GM23338 (cell line): ENCODE measurements at regions not wholly inside any gene's neighbourhood (a gene's known extent, or its start where the extent isn't known, plus 50 kb on each side); places are given as distances from the start of the nearest gene placed in this dataset.
A peak's percentile ranks its signal among the peaks of the same experiment; 100 is the strongest.

ENCODE experiments used
- ATAC-seq: fragments of 200-7000 bp; cut with Tn5 transposase; 3 replicates; pipeline ENCODE4 v1.9.1; 2020
- DNase-seq: peaks from one replicate; pipeline ENCODE4 v3.0.0-alpha.2; 2015; ENCODE audit warnings: low spot score
- H2AFZ ChIP-seq: fragments of 200-600 bp; sonication (generic); 2 replicates; pipeline ENCODE4 v1.8.0; 2016; ENCODE audit warnings: antibody characterized with exemption, mild to moderate bottlenecking, moderate library complexity
- H3F3A ChIP-seq: fragments of 200-600 bp; sonication (generic); replicated peaks from 2 replicates; pipeline ENCODE4 v1.8.0; 2017; ENCODE audit warnings: antibody characterized with exemption, mixed run types, low read depth
- H3K27ac ChIP-seq: fragments of 200-600 bp; sonication (generic); 2 replicates; pipeline ENCODE4 v1.6.1; 2016; ENCODE audit warnings: low read depth
- H3K27me3 ChIP-seq: fragments of 200-600 bp; sonication (generic); 2 replicates; pipeline ENCODE4 v1.8.0; 2016; ENCODE audit warnings: mild to moderate bottlenecking, mixed run types, moderate library complexity; ENCODE audit not compliant: insufficient read depth
- H3K36me3 ChIP-seq: fragments of 200-600 bp; sonication (generic); 2 replicates; pipeline ENCODE4 v1.8.0; 2016; ENCODE audit warnings: mild to moderate bottlenecking; ENCODE audit not compliant: insufficient read depth
- H3K4me1 ChIP-seq: fragments of 200-600 bp; sonication (generic); 2 replicates; pipeline ENCODE4 v1.8.0; 2016; ENCODE audit warnings: mild to moderate bottlenecking, moderate library complexity; ENCODE audit not compliant: insufficient read depth
- H3K4me2 ChIP-seq: fragments of 200-600 bp; sonication (generic); 2 replicates; pipeline ENCODE4 v1.7.1; 2017; ENCODE audit warnings: mixed run types
- H3K4me3 ChIP-seq: fragments of 200-600 bp; sonication (generic); 2 replicates; pipeline ENCODE4 v1.6.1; 2016; ENCODE audit warnings: mixed run types
- H3K79me2 ChIP-seq: fragments of 200-600 bp; sonication (generic); replicated peaks from 2 replicates; pipeline ENCODE4 v1.8.0; 2017; ENCODE audit warnings: mild to moderate bottlenecking; ENCODE audit not compliant: insufficient read depth
- H3K9me2 ChIP-seq: fragments of 200-600 bp; sonication (generic); 2 replicates; pipeline ENCODE4 v1.8.0; 2017; ENCODE audit not compliant: insufficient read depth
- H4K20me1 ChIP-seq: fragments of 200-600 bp; sonication (generic); replicated peaks from 2 replicates; pipeline ENCODE4 v1.8.0; 2017; ENCODE audit warnings: mild to moderate bottlenecking; ENCODE audit not compliant: insufficient read depth
- H3K27ac Mint-ChIP-seq: 2 replicates; pipeline ENCODE4 v1.8.0; 2020; ENCODE audit warnings: inconsistent platforms, mild to moderate bottlenecking, moderate library complexity, mixed read lengths
- H3K27me3 Mint-ChIP-seq: 3 replicates; pipeline ENCODE4 v1.8.0; 2022; ENCODE audit warnings: low read depth, mild to moderate bottlenecking, moderate library complexity, mixed read lengths, inconsistent platforms; ENCODE audit not compliant: insufficient read depth, poor library complexity
- H3K36me3 Mint-ChIP-seq: 3 replicates; pipeline ENCODE4 v1.8.0; 2021; ENCODE audit warnings: low read depth, mild to moderate bottlenecking, inconsistent platforms, moderate library complexity, mixed read lengths
- H3K4me1 Mint-ChIP-seq: 3 replicates; pipeline ENCODE4 v1.8.0; 2020; ENCODE audit warnings: mild to moderate bottlenecking, inconsistent platforms, mixed read lengths
- H3K4me3 Mint-ChIP-seq: 3 replicates; pipeline ENCODE4 v1.8.0; 2021; ENCODE audit warnings: moderate library complexity, mild to moderate bottlenecking, inconsistent platforms, mixed read lengths
- H3K9me3 Mint-ChIP-seq: 3 replicates; pipeline ENCODE4 v1.8.0; 2020; ENCODE audit warnings: moderate library complexity, mild to moderate bottlenecking, inconsistent platforms, mixed read lengths
- CREB1 ChIP-seq: fragments of 250-450 bp; sonication (Bioruptor Pico); IDR thresholded peaks from 2 replicates; pipeline ENCODE4 v1.5.0; 2020; ENCODE audit warnings: low read depth, mild to moderate bottlenecking, moderate library complexity
- EZH2 ChIP-seq: fragments of 200-600 bp; sonication (generic); IDR thresholded peaks from one replicate; pipeline ENCODE4 v1.8.0; 2017; ENCODE audit warnings: antibody characterized with exemption, mild to moderate bottlenecking, low read depth; ENCODE audit not compliant: unreplicated experiment
- EZH2phosphoT487 ChIP-seq: fragments of 200-600 bp; sonication (generic); IDR thresholded peaks from one replicate; pipeline ENCODE4 v1.8.1; 2018; ENCODE audit warnings: antibody characterized with exemption; ENCODE audit not compliant: unreplicated experiment
- JUNB ChIP-seq: IDR thresholded peaks from one replicate; pipeline ENCODE4 v1.6.1; 2016; ENCODE audit warnings: antibody characterized with exemption; ENCODE audit not compliant: unreplicated experiment
- NANOG ChIP-seq: IDR thresholded peaks from 2 replicates; pipeline ENCODE4 v1.6.1; 2016; ENCODE audit warnings: antibody characterized with exemption, borderline replicate concordance
- POLR2AphosphoS5 ChIP-seq: IDR thresholded peaks from 2 replicates; pipeline ENCODE4 v1.6.1; 2016; ENCODE audit warnings: antibody characterized with exemption, low read depth
- ZNF114 ChIP-seq: fragments of 250-450 bp; sonication (Bioruptor Pico); IDR thresholded peaks from 2 replicates; pipeline ENCODE4 v1.5.0; 2020; ENCODE audit warnings: mild to moderate bottlenecking, moderate library complexity
- ZNF331 ChIP-seq: fragments of 250-450 bp; sonication (Bioruptor Pico); IDR thresholded peaks from 2 replicates; pipeline ENCODE4 v1.5.0; 2020; ENCODE audit warnings: low read depth, mild to moderate bottlenecking, moderate library complexity
- TF ChIP-seq, protein P1 (sequence below), 2 experiments: fragments of 200-600 bp in 1 of 2; sonication (generic) in 1 of 2; conservative IDR thresholded peaks; 2 replicates each; pipeline versions ENCODE4 v1.5.1 to v1.6.1; 2016 to 2017; ENCODE audit warnings: antibody characterized with exemption in 2 of 2, low read depth in 2 of 2, mild to moderate bottlenecking in 2 of 2, moderate library complexity in 1 of 2
- TF ChIP-seq, protein P2 (sequence below): IDR thresholded peaks from one replicate; pipeline ENCODE4 v1.6.1; 2018; ENCODE audit warnings: antibody characterized with exemption; ENCODE audit not compliant: unreplicated experiment
- TF ChIP-seq, protein P3 (sequence below): IDR thresholded peaks from 2 replicates; pipeline ENCODE4 v1.6.1; 2016; ENCODE audit warnings: antibody characterized with exemption

- H3K27me3 ChIP-seq = no peaks in the 10 kb centered on the region
- H3F3A ChIP-seq = no peaks in the 10 kb centered on the region
- no peaks in the 10 kb centered on the region for H3K36me3 ChIP-seq
- H2AFZ ChIP-seq = peak overlapping the region; percentile 25; the same call in 1 of the 2 replicates
- no peaks in the 10 kb centered on the region for H3K79me2 ChIP-seq
- H3K4me3 ChIP-seq = no peak overlapping the region
- Mint-ChIP-seq H3K4me3 (no peak overlapping the region), H3K36me3 (peaks cover 2% of the 10 kb centered on the region; the same call in 1 of the 3 replicates), H3K4me1 (no peaks in the 10 kb centered on the region; the same call in 2 of the 3 replicates), H3K27me3 (peaks cover 8% of the 10 kb centered on the region), H3K9me3 (no peaks in the 10 kb centered on the region; the same call in 1 of the 3 replicates), H3K27ac (no peak overlapping the region)
- DNase-seq = no peak
- H4K20me1 ChIP-seq = no peaks in the 10 kb centered on the region
- no peak overlapping the region for H3K4me2 ChIP-seq
- 0 out of 2 replicates have a peak, but pooled peaks cover 3% of the 10 kb centered on the region for H3K4me1 ChIP-seq
- no peak; the same call in 2 of the 3 replicates for ATAC-seq
- TF ChIP-seq, protein P1, sequence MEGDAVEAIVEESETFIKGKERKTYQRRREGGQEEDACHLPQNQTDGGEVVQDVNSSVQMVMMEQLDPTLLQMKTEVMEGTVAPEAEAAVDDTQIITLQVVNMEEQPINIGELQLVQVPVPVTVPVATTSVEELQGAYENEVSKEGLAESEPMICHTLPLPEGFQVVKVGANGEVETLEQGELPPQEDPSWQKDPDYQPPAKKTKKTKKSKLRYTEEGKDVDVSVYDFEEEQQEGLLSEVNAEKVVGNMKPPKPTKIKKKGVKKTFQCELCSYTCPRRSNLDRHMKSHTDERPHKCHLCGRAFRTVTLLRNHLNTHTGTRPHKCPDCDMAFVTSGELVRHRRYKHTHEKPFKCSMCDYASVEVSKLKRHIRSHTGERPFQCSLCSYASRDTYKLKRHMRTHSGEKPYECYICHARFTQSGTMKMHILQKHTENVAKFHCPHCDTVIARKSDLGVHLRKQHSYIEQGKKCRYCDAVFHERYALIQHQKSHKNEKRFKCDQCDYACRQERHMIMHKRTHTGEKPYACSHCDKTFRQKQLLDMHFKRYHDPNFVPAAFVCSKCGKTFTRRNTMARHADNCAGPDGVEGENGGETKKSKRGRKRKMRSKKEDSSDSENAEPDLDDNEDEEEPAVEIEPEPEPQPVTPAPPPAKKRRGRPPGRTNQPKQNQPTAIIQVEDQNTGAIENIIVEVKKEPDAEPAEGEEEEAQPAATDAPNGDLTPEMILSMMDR (conservative IDR thresholded peaks at IDR 0.05; ENCODE audit: low read depth in 2 of 2) = no peak
- TF ChIP-seq, protein P2, sequence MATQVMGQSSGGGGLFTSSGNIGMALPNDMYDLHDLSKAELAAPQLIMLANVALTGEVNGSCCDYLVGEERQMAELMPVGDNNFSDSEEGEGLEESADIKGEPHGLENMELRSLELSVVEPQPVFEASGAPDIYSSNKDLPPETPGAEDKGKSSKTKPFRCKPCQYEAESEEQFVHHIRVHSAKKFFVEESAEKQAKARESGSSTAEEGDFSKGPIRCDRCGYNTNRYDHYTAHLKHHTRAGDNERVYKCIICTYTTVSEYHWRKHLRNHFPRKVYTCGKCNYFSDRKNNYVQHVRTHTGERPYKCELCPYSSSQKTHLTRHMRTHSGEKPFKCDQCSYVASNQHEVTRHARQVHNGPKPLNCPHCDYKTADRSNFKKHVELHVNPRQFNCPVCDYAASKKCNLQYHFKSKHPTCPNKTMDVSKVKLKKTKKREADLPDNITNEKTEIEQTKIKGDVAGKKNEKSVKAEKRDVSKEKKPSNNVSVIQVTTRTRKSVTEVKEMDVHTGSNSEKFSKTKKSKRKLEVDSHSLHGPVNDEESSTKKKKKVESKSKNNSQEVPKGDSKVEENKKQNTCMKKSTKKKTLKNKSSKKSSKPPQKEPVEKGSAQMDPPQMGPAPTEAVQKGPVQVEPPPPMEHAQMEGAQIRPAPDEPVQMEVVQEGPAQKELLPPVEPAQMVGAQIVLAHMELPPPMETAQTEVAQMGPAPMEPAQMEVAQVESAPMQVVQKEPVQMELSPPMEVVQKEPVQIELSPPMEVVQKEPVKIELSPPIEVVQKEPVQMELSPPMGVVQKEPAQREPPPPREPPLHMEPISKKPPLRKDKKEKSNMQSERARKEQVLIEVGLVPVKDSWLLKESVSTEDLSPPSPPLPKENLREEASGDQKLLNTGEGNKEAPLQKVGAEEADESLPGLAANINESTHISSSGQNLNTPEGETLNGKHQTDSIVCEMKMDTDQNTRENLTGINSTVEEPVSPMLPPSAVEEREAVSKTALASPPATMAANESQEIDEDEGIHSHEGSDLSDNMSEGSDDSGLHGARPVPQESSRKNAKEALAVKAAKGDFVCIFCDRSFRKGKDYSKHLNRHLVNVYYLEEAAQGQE = no peak
- TF ChIP-seq EZH2 (no peak), NANOG (no peak), CREB1 (no peak), ZNF114 (CRISPR knock-in tag) (no peak), JUNB (no peak), EZH2phosphoT487 (no peak), ZNF331 (CRISPR knock-in tag) (no peak), POLR2AphosphoS5 (no peak)
- TF ChIP-seq, protein P3, sequence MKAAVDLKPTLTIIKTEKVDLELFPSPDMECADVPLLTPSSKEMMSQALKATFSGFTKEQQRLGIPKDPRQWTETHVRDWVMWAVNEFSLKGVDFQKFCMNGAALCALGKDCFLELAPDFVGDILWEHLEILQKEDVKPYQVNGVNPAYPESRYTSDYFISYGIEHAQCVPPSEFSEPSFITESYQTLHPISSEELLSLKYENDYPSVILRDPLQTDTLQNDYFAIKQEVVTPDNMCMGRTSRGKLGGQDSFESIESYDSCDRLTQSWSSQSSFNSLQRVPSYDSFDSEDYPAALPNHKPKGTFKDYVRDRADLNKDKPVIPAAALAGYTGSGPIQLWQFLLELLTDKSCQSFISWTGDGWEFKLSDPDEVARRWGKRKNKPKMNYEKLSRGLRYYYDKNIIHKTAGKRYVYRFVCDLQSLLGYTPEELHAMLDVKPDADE = no peak
- 0 out of 2 replicates have a peak, but pooled peaks cover 5% of the 10 kb centered on the region for H3K9me2 ChIP-seq
- no peak overlapping the region for H3K27ac ChIP-seq
Measured at GRCh38 chr10:78339251-78339650, 305.6 kb downstream of the RPS24 start.
